HG03097 (cell line): ENCODE measurements at regions not wholly inside any gene's neighbourhood (a gene's known extent, or its start where the extent isn't known, plus 50 kb on each side); places are given as distances from the start of the nearest gene placed in this dataset.

Source experiments
- ATAC-seq: cut with Tn5 transposase; IDR thresholded peaks from one replicate; pipeline ENCODE4 v1.9.1; 2021; ENCODE audit not compliant: unreplicated experiment, low FRiP score

DNA sequence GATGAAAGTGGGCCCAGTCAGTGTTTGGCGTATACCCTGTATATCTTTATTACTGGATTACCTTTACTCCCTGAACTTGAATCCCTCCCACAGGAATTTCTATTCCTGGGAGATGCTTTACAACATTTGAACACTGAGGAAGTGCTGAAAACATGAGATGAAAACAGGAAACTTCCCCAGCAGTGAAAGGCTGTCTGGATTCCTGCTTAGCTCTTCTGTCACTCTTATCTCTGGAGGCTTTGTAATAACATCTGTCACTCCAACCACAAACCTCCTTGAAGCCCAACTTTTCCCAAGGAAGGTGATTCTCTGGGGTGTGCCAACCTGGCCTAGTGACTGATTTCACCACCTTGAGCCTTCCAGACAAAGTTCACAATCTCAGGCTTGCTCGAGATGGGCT lies 264.5 kb upstream of the BMP2 start:
- no peak for ATAC-seq

- no peak for ATAC-seq
Observed at GRCh38 chr20:6502219-6502618, 265.3 kb upstream of the BMP2 start.

GRCh38 chr20:6501061-6501460 lies 266.4 kb upstream of the BMP2 start:
- no peak for ATAC-seq

- ATAC-seq: no peak
Observed at GRCh38 chr20:6499566-6499965, 267.9 kb upstream of the BMP2 start.

GRCh38 chr20:6496874-6497273 lies 270.6 kb upstream of the BMP2 start:
- no peak for ATAC-seq

GRCh38 chr20:6495907-6496306 lies 271.6 kb upstream of the BMP2 start:
- no peak for ATAC-seq

- ATAC-seq: no peak
Observed at GRCh38 chr20:6492271-6493055, 275.0 kb upstream of the BMP2 start.

GRCh38 chr20:6490849-6491248 lies 276.6 kb upstream of the BMP2 start:
- no peak for ATAC-seq

DNA sequence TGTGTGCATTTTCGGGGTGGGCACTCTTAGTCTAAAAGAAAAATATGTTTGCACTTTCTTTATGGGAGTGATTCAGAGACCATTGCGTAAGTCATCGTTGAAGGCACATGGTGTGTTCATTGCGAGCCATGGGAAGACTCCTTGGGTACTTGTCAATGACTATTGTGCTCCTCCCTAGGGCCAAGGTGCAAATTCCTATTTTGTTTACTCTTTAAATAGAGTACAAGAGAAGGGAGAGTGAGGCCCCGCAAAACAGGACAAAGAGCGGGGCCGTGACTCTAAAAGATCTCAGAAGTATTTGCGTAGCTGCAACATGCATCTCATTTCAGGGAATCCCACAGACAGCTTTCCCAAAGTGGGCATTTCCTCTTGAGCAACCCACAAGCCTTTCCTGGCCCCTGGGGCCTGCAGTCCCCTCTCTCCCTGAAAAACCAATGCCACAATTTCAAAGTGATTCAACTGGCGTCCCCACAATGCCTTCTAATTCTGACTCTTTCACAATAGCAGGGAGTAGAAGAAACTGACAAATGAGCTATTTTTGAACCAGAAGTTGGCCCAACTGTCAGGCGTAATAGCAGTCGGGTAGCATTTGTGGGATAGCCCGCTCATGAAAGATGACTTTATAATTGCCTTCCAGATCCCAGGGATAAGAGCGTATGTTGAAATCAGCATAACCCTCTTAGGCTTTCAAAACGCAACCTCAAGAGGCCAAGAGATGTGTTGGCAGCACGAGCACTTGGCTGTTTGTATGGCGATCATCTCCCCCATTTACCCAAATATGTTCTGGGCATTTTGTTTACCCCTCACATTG lies 277.9 kb upstream of the BMP2 start:
- no peak for ATAC-seq

DNA sequence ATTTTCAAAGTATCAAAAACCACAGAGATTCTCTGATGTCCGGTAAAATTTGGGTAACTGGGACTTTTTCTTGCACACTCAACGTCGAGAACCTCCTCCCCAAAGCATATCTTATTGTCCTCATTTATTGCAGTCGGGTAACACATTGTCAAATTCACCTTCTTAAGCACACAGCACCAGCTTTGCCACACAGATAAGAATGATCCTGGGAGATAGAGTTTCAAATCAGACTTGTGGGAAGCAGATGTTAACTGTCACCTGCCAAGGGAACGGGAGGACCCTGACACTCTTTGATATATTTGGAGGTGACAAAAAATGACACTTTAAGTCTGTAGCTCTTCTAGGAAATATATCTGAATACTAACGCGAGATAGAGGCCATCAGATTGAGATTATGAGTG lies 282.1 kb upstream of the BMP2 start:
- no peak for ATAC-seq

DNA sequence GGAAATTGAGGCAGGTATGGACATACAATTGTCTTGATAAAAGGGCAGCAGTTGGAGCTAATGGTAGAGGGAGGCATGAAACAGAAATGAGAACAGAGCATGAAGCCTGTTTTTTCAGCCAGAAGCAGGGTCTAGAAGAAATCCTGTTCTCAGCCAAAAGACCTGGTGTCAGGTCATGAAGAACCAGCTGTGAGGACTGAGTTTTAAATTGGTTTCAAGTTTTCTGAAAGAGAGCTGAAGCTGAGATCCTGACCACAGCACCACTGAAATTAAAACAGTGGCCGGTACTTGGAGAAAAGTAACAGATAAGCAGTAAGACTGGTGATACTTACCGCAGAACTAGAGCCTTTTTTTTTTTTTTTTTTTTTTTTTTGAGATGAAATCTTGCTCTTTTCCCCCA lies 283.8 kb upstream of the BMP2 start:
- ATAC-seq: no peak

DNA sequence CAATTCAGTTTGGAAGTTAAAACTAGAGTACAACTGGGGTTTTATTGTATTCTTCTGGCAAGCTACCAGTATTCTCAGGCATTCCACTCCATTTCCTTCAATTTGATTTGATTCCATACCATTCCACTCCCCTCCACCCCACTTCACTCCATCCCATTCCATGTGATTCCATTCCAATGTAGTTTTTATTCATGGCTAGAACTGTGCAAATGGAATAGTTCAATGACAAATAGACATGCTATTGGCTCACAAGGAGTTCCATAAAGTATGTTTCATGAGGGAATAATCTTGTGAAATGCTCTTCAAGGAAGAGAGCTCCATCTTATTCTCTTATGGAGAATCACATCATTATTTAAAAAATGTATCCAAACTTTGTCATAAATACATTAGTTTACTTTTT lies 285.0 kb upstream of the BMP2 start:
- ATAC-seq: no peak

GRCh38 chr20:6480328-6481200 lies 286.9 kb upstream of the BMP2 start:
- ATAC-seq: no peak

DNA sequence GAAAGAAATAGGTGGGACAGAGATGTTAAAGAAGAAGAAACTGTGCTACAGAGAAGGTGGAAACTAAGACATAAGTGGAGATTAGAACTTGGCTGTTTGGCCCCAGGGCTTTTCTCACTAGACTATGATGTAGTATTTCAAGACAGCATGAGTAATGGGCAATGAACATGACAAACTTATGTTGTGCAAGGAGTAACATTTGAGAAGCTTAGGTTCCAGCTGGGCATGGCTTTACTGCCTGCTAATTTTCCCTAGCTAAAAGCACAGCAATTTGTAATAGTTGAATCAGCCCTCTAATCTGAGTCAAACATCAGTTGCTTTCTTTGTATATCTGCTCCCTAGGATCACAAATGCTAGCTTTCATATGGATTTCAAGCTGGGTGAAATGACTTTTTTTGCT lies 294.3 kb upstream of the BMP2 start:
- no peak for ATAC-seq

DNA sequence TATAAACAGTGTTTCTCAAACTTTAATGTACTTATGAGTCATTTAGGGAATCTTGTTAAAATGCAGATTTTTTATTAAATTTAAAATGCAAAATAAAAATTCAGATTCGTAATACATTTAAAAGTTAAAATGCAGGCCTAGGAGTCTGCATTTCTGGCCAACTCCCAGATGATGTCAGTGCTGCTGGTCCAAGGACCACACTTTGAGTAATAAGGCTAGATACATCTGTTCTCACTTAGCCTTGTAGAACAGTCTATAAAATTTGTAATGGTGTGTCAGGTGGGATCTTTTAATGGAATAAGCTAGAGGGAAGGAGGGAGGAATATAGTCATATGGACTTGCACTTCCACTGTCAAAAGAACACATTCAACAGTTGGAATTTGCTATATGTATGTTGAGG lies 295.6 kb upstream of the BMP2 start:
- no peak for ATAC-seq

DNA sequence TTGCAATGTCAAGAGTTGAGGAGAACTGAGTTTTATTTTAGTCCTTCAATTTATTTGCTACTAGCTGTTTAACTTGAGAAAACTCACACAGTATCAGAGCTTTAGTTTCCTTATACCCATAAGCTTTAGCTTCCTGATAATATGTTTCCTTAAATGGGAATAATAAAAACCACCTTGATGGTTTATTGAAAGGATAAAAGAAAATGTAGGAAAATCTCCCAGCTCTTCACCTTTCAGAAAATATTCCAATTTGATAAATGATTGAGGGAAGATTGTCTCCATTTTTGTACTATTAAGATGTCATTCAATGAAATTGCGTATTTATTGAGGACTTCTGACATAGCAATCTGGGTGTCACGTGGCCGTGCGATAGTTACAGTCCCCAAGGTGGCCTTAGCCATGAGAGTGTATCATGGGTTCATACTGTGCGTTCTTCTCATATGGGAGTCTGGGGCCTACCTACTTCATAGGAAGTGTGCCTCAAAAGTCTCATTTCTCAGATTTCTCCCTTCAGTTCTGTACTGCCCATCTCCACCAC lies 296.3 kb upstream of the BMP2 start:
- ATAC-seq: no peak

DNA sequence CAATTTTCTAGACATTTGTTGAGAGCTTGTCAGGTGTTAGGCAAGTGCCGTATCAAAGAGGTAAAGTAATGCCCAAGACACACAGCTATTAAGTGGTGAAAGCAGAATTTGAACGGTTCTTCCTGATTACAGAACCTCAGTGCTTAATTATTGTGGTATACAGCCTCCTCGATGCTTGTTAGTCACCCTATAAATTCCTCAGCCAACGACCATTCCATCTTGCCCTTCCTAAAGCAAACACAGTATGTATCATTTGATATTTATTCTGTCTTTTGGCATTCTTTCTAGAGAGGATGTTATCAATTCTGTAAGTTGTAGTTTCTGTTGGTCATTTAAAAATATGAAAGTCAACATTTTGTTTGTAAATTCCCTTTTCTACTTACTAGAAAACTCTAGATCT lies 297.8 kb upstream of the BMP2 start:
- no peak for ATAC-seq

DNA sequence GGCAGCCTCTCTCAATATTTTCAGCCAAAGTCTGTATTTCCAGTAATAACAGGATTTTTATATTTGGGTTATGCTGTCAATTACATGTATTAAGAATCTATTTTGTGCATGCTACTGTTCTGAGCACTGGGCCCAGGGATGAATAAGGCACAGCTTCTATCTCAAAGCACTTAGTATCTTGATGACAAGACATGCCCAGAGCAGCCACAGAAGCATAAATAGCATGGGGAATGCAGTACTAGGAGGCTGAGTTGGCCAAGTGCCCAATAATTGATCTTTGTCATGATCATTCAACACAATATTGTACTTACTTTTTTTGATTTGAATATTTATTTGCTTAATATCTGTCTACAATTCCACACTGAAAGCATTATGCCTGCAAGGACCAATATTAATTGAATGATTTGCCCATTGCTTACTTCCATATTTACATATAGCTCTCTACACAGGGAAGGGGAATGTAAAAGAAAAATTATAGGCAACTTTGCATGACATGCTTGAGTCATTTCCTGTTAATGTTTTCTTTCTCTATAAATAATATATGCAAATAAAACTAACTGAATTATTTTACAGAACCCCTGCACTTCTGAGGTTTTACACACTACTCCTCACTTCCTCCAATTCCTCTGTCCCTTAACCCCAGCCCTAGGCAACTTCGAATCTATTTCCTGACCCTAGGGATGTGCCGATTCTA lies 298.9 kb upstream of the BMP2 start:
- ATAC-seq: no peak

- no peak for ATAC-seq
Observed at GRCh38 chr20:6467562-6467961, 299.9 kb upstream of the BMP2 start.

DNA sequence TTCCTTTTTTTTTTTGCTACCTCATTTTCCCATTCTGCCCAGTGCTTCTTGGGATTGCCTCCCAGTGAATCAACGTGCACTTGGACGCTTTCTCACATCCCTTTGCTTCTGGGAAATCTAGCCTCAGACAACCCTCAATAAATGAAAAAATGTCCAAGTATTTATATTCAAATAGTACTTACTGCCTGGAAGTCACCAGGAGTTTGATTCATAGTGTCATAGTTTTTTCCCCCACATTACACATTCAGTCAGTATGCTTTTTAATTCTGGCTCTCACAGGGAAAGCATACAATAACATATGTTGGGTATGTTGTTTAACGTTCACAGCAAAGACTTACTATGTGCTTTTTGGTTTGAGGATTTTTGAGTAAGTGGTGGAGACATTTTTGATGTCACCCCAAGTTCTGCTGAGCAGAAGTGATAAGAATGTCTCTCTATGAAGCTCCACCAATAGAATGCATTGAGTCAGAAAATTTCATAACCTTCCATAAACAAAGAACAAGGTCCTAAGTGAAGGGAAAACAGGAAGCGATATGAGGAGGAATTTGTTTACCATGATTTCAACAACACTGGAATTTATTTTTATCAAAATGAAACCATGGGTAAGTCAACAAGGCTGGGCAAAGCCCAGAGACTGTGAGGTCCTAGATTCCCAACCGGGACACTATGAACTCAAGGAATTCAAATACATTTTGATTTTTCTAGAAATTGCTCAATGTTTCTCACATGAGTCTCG lies 301.2 kb upstream of the BMP2 start:
- no peak for ATAC-seq
